IgD-negative memory B cell (primary cell): ENCODE measurements at regions not wholly inside any gene's neighbourhood (a gene's known extent, or its start where the extent isn't known, plus 50 kb on each side); places are given as distances from the start of the nearest gene placed in this dataset.

Source experiments
- H3K27ac Mint-ChIP-seq, 3 donors: one replicate each; pipeline ENCODE4 v1.8.0; 2020 to 2022; ENCODE audit warnings: mild to moderate bottlenecking in 3 of 3, mixed read lengths in 3 of 3, moderate library complexity in 1 of 3
- H3K27me3 Mint-ChIP-seq: one replicate; pipeline ENCODE4 v1.8.0; 2021; ENCODE audit warnings: mixed read lengths
- H3K36me3 Mint-ChIP-seq: one replicate; pipeline ENCODE4 v1.8.0; 2020; ENCODE audit warnings: mild to moderate bottlenecking, mixed read lengths
- H3K4me1 Mint-ChIP-seq, 3 donors: one replicate each; pipeline ENCODE4 v1.8.0; 2020 to 2022; ENCODE audit warnings: mixed read lengths in 3 of 3, mild to moderate bottlenecking in 1 of 3
- H3K4me3 Mint-ChIP-seq, 4 donors: one replicate each; pipeline ENCODE4 v1.8.0; 2020 to 2022; ENCODE audit warnings: mild to moderate bottlenecking in 4 of 4, mixed read lengths in 4 of 4, moderate library complexity in 3 of 4
- H3K9me3 Mint-ChIP-seq, 3 donors: one replicate each; pipeline ENCODE4 v1.8.0; 2020 to 2021; ENCODE audit warnings: mixed read lengths in 3 of 3, mild to moderate bottlenecking in 1 of 3

DNA sequence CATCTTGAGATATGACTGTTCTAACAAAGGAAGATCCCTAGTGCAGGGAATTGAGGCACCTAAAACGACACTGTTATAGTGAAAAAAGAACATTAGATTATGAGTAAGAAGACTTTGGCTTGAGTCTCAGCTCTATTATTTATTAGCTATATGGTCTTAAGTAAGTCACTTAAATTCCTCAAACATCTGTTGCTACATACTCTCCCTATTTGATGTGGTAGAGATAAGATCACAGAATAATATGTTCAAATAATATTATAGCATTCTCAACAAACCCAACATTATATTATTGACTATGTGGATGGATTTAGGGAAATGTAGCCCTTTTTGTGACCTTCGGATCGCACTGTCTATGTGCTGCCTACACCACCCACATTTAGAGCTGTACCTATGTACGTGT lies 136.9 kb downstream of the P2RY1 start:
- Mint-ChIP-seq H3K27me3 (peaks cover 1% of the 10 kb centered on the region), H3K4me1 (peaks cover 0 to 4% (median 0%) of the 10 kb centered on the region in 3 donors), H3K4me3 (no peak overlapping the region), H3K9me3 (peaks cover 0 to 2% (median 0%) of the 10 kb centered on the region in 3 donors), H3K27ac (no peak overlapping the region), H3K36me3 (no peaks in the 10 kb centered on the region)

DNA sequence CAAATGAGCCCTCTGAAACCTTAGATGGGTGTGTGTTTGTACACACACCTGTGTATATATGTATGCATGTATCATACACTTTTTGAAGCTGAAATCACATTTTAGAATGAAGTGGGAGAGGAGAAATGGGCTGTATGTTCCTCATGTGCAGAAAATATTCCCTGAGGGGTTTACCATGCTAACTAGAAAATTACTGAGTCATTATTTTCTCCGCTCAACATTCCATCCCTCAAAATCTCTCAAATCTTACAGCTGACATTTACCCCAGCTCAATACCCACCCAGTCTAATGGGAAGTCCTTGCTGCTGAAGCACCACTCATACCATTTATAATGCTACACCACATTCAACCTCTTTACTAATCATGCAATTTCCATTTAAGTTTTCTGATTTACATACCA lies 138.6 kb downstream of the P2RY1 start:
- Mint-ChIP-seq H3K27me3 (peaks cover 6% of the 10 kb centered on the region), H3K9me3 (no peaks in the 10 kb centered on the region), H3K27ac (no peak overlapping the region), H3K4me3 (no peak overlapping the region), H3K36me3 (no peaks in the 10 kb centered on the region), H3K4me1 (peaks cover 0 to 4% (median 0%) of the 10 kb centered on the region in 3 donors)

GRCh38 chr3:152976239-152976638 lies 141.3 kb downstream of the P2RY1 start:
- Mint-ChIP-seq H3K36me3 (no peaks in the 10 kb centered on the region), H3K4me3 (no peak overlapping the region), H3K4me1 (peaks cover 0 to 4% (median 0%) of the 10 kb centered on the region in 3 donors), H3K27ac (no peak overlapping the region), H3K9me3 (no peaks in the 10 kb centered on the region), H3K27me3 (peaks cover 10% of the 10 kb centered on the region)

- H3K27ac Mint-ChIP-seq, result no peak overlapping the region
- H3K36me3 Mint-ChIP-seq, result no peaks in the 10 kb centered on the region
- peaks cover 0 to 2% (median 0%) of the 10 kb centered on the region in 3 donors for H3K9me3 Mint-ChIP-seq
- H3K4me3 Mint-ChIP-seq, result no peak overlapping the region
- H3K27me3 Mint-ChIP-seq, result peaks cover 8% of the 10 kb centered on the region
- peaks cover 0 to 4% (median 0%) of the 10 kb centered on the region in 3 donors for H3K4me1 Mint-ChIP-seq
Measured at GRCh38 chr3:152977366-152977765, 142.4 kb downstream of the P2RY1 start.

- Mint-ChIP-seq H3K36me3 (no peaks in the 10 kb centered on the region), H3K27me3 (peaks cover 8% of the 10 kb centered on the region), H3K27ac (no peak overlapping the region), H3K4me1 (peaks cover 0 to 4% (median 0%) of the 10 kb centered on the region in 3 donors), H3K9me3 (peaks cover 0 to 2% (median 0%) of the 10 kb centered on the region in 3 donors), H3K4me3 (no peak overlapping the region)
Measured at GRCh38 chr3:152978152-152978551, 143.2 kb downstream of the P2RY1 start.

DNA sequence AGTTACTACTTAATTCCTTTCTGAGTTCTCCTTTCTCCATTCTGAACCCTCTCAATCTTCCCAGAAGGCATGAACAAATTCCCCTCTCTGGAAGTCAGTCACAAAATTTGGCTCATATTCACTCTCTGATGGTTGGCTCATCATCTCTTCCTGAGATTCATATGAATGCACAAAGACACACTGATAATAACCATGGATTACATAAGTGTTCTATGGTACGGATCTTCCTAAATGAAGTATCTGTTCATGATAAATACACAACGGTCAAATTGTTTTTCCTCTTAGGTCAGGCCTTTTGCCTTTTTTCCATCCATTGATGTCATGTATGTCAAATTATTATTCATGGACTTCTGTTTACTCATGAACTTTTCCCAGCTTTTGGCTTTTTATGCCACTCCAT lies 162.6 kb downstream of the P2RY1 start:
- Mint-ChIP-seq H3K27ac (no peak overlapping the region), H3K4me1 (no peaks in the 10 kb centered on the region), H3K36me3 (no peaks in the 10 kb centered on the region), H3K4me3 (no peak overlapping the region), H3K27me3 (peaks cover 2% of the 10 kb centered on the region), H3K9me3 (no peaks in the 10 kb centered on the region)

- Mint-ChIP-seq H3K4me3 (no peak overlapping the region), H3K9me3 (no peaks in the 10 kb centered on the region), H3K4me1 (no peaks in the 10 kb centered on the region), H3K27ac (no peak overlapping the region), H3K36me3 (no peaks in the 10 kb centered on the region), H3K27me3 (peaks cover 2% of the 10 kb centered on the region)
Measured at GRCh38 chr3:152998591-152998990, 163.4 kb upstream of the RAP2B start.

DNA sequence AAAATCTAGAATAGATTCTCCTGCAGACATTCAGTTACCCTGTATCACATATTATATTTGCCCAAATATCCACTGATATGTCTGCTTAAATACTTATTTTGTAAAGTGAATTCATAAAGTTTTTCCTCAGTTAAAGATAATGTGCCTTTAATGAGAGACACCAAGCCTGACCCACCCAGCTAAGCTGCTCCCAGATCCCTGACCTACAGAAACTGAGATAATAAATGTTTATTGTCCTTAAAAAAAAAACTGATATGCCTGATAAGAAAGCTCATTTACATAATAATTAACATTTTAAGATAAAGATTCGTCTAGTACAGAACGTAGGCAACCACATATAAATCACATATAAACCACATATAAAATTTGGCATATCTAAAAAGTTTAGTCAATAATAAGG lies 161.7 kb upstream of the RAP2B start:
- Mint-ChIP-seq H3K4me3 (no peak overlapping the region), H3K9me3 (no peaks in the 10 kb centered on the region), H3K36me3 (no peaks in the 10 kb centered on the region), H3K27me3 (peaks cover 2% of the 10 kb centered on the region), H3K4me1 (peaks cover 0 to 1% (median 0%) of the 10 kb centered on the region in 3 donors), H3K27ac (no peak overlapping the region)

DNA sequence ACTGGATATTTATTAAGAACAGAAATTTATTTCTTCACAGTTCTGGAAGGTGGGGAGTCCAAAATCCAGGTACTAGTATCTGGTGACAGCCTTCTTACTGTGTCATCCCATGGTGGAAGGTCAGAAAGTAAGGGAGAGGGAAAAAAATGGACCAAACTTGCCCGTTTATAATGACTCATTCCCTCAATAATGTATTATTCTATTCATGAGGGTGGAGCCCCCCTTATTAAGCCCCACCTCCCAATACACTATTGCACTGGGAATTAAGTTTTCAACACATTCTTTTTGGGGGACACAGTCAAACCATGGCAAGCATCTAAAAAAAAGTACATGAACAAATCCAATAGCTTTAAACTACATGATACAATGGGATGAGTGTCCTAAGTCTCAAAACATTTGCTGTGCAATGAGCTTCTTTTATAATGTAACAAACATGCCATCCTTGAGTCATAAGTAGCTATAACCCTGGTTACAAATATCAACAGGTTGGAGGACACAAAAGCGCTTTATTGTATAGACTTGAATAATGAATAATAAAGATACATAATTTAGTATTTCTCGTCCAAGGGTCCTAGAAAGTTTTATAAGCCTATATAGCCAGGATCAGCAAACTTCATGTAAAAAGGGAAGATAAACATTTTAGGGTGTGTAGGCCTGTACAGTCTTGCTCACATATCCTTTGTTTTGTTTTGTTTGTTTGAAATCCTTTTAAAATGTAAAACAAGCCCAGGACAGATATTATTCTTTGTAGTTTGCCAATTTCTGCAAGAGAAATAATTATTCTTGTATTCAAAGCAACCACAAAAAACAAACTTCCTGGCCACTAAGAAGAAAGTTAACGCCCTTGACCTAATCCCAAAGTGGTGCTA lies 160.6 kb upstream of the RAP2B start:
- no peak overlapping the region for H3K4me3 Mint-ChIP-seq
- no peak overlapping the region for H3K27ac Mint-ChIP-seq
- H3K27me3 Mint-ChIP-seq, result peaks cover 2% of the 10 kb centered on the region
- no peaks in the 10 kb centered on the region for H3K9me3 Mint-ChIP-seq
- H3K4me1 Mint-ChIP-seq, result peaks cover 0 to 1% (median 0%) of the 10 kb centered on the region in 3 donors
- H3K36me3 Mint-ChIP-seq, result no peaks in the 10 kb centered on the region

DNA sequence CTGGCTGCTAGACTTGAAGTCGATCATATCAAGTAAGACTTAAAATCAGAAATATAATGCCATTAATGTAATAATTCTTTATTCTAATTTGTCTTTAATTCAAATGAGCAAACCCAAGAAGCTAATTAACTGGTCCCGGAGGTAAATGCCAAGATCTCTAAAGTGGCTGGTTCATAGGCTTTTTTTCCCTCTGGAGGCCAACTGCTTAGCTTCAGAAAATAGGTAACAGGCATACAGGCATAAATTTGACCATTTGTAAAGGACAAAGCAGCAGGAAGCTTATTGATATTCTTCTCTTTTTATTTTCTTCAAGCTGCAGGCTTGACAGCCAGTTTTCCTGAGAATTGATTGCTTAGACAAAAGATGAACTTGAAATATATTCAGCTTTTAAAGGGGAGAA lies 158.6 kb upstream of the RAP2B start:
- H3K9me3 Mint-ChIP-seq, result no peaks in the 10 kb centered on the region
- no peak overlapping the region for H3K4me3 Mint-ChIP-seq
- peaks cover 0 to 1% (median 0%) of the 10 kb centered on the region in 3 donors for H3K4me1 Mint-ChIP-seq
- peaks cover 4% of the 10 kb centered on the region for H3K27me3 Mint-ChIP-seq
- H3K36me3 Mint-ChIP-seq, result no peaks in the 10 kb centered on the region
- H3K27ac Mint-ChIP-seq, result no peak overlapping the region

GRCh38 chr3:153003862-153004261 lies 158.2 kb upstream of the RAP2B start:
- peaks cover 6% of the 10 kb centered on the region for H3K27me3 Mint-ChIP-seq
- no peaks in the 10 kb centered on the region for H3K36me3 Mint-ChIP-seq
- H3K4me3 Mint-ChIP-seq, result no peak overlapping the region

DNA sequence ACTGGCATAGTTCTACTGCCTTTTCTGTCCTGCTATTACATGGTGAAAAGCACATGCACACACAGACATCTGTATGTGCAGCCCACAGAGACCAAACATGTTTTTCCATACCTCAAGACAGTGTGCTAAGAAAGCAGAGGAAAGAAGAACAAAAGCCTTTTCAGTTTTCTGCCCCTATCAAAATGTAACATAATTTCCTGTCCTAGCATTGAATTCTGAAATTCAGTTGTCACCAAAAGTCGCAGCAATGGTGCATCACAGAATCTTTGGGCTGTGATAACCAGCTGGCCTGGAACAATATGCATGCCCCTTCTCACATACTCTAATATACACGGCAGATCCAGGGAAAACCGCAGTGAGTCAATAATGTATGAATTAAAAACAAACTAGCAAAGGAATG lies 153.8 kb upstream of the RAP2B start:
- H3K4me1 Mint-ChIP-seq, result peaks cover 0 to 3% (median 0%) of the 10 kb centered on the region in 3 donors
- no peaks in the 10 kb centered on the region for H3K36me3 Mint-ChIP-seq
- H3K9me3 Mint-ChIP-seq, result no peaks in the 10 kb centered on the region
- H3K4me3 Mint-ChIP-seq, result no peak overlapping the region
- H3K27ac Mint-ChIP-seq, result no peak overlapping the region
- peaks cover 6% of the 10 kb centered on the region for H3K27me3 Mint-ChIP-seq

More at GRCh38 chr3:153003862-153004261, 158.2 kb upstream of the RAP2B start:
- Mint-ChIP-seq H3K27ac (no peak overlapping the region), H3K9me3 (no peaks in the 10 kb centered on the region), H3K4me1 (peaks cover 0 to 3% (median 0%) of the 10 kb centered on the region in 3 donors)

DNA sequence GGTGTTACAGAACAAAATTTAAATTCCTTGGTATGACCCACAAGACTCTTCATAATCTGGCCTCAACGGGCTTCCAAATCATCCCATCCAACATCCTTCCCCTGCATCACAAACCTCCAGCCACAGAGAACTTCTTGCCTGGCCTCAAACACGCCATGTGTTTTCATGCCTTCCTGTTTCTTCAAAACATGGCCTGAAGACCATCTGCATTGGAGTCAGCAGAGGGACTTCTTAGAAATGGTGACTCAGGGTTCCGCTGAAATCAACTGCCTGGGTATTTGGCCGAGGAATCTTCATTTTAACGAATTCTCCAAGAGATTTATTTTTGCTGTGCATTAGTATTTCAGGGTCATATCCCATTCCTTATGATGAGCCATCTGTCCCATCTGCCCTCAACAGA lies 138.1 kb upstream of the RAP2B start:
- no peaks in the 10 kb centered on the region for H3K9me3 Mint-ChIP-seq
- H3K4me1 Mint-ChIP-seq, result no peaks in the 10 kb centered on the region
- H3K36me3 Mint-ChIP-seq, result no peaks in the 10 kb centered on the region
- H3K4me3 Mint-ChIP-seq, result no peak overlapping the region
- H3K27ac Mint-ChIP-seq, result no peak overlapping the region
- peaks cover 3% of the 10 kb centered on the region for H3K27me3 Mint-ChIP-seq

- Mint-ChIP-seq H3K27ac (no peak overlapping the region), H3K9me3 (no peaks in the 10 kb centered on the region), H3K4me1 (no peaks in the 10 kb centered on the region), H3K27me3 (peaks cover 3% of the 10 kb centered on the region), H3K4me3 (no peak overlapping the region), H3K36me3 (no peaks in the 10 kb centered on the region)
Measured at GRCh38 chr3:153026026-153026425, 136.0 kb upstream of the RAP2B start.

- peaks cover 0 to 6% (median 3%) of the 10 kb centered on the region in 3 donors for H3K4me1 Mint-ChIP-seq
- H3K9me3 Mint-ChIP-seq, result no peaks in the 10 kb centered on the region
- H3K27me3 Mint-ChIP-seq, result peaks cover 3% of the 10 kb centered on the region
- no peak overlapping the region for H3K4me3 Mint-ChIP-seq
- no peak overlapping the region for H3K27ac Mint-ChIP-seq
- H3K36me3 Mint-ChIP-seq, result no peaks in the 10 kb centered on the region
Measured at GRCh38 chr3:153028381-153028780, 133.6 kb upstream of the RAP2B start.

DNA sequence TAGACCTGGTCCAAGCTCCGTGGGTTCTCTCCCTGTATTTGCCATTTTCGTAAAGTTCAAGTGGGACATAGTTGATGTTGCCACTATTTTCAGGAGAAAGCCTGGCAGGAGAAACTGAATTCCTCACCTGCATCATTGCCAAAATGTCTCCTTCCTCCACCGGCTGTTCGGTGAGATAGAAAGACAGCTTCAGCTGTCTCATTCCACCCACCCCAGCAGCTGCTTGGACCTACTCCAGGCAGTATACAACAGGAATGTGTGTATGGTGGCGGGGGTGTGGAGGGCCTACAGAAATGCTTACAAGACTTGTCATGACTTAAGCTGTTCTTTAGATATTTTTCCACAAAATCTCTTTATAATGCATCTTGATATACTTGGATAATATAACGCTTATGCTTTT lies 132.7 kb upstream of the RAP2B start:
- Mint-ChIP-seq H3K36me3 (no peaks in the 10 kb centered on the region), H3K27ac (no peak overlapping the region), H3K4me3 (no peak overlapping the region), H3K4me1 (peaks cover 0 to 6% (median 3%) of the 10 kb centered on the region in 3 donors), H3K27me3 (peaks cover 1% of the 10 kb centered on the region), H3K9me3 (no peaks in the 10 kb centered on the region)
